Prostate gland (tissue), 2 donors: ENCODE measurements at regions not wholly inside any gene's neighbourhood (a gene's known extent, or its start where the extent isn't known, plus 50 kb on each side); places are given as distances from the start of the nearest gene placed in this dataset.

Source experiments
- DNase-seq: peaks from one replicate; pipeline ENCODE4 v3.0.0-alpha.2; 2019; ENCODE audit warnings: low spot score
- H3K27ac ChIP-seq, 2 donors: fragments of 200-600 bp; sonication (generic); 2 replicates each; pipeline ENCODE4 v1.5.1; 2017 to 2019
- H3K27me3 ChIP-seq: fragments of 200-600 bp; sonication (generic); replicated peaks from 2 replicates; pipeline ENCODE4 v1.5.1; 2019; ENCODE audit not compliant: insufficient read depth
- H3K36me3 ChIP-seq, 2 donors: fragments of 200-600 bp; sonication (generic); 1 replicate in 1 of 2; 2 replicates in 1 of 2; pipeline versions ENCODE4 v1.5.1 to v1.8.1; 2017 to 2019
- H3K4me1 ChIP-seq: fragments of 200-600 bp; sonication (generic); replicated peaks from 2 replicates; pipeline ENCODE4 v1.5.1; 2019
- H3K4me3 ChIP-seq, 2 donors: fragments of 200-600 bp; sonication (generic); 2 replicates each; pipeline ENCODE4 v1.5.1; 2017 to 2019
- H3K9me3 ChIP-seq: fragments of 200-600 bp; sonication (generic); 2 replicates; pipeline ENCODE4 v1.5.1; 2017
- POLR2A ChIP-seq: fragments of 450-650 bp; IDR thresholded peaks from one replicate; pipeline ENCODE4 v1.6.1; 2016; ENCODE audit warnings: antibody characterized with exemption, mild to moderate bottlenecking
- POLR2AphosphoS5 ChIP-seq: sonication (generic); formaldehyde crosslinking; IDR thresholded peaks from one replicate; pipeline ENCODE4 v1.6.1; 2017; ENCODE audit warnings: antibody characterized with exemption
- WGBS: methylation state at CpG from one replicate; pipeline ENCODE4 v1.1.5; 2018; 5-methylcytosine and 5-hydroxymethylcytosine counted together
- intact Hi-C: fragments of 100-400 bp; cut with DNase I; formaldehyde crosslinking; loops from one replicate; pipeline ENCODE4 v1.14.2; 2022
- TF ChIP-seq, protein P1 (sequence below), 4 experiments: fragments of 200-600 bp in 2 of 4; fragments of 450-650 bp in 2 of 4; sonication (generic) in 2 of 4; IDR thresholded peaks; 1 replicate in 3 of 4; 2 replicates in 1 of 4; pipeline ENCODE4 v1.5.1; 2016 to 2019; ENCODE audit warnings: antibody characterized with exemption in 4 of 4, mild to moderate bottlenecking in 2 of 4, moderate library complexity in 2 of 4

DNA sequence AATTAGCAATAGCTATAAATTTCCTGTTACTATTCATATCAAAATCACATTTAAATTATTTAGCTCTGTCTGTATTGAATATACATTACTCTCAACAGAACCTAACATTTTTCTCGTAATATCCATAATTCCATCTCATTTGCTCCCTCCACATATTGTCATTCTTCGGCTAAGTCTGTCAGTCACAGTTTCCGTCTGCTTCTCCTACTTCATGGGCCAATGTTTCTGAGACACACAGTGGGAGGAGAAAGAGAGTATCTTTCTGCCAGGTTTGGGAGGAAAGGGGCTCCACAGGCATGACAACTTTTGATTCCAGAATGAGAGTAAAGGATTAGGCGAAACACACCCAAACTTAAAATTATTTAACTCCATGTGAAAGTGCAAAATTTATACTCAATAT, 273.1 kb upstream of the SMIM21 start:
- no peaks in the 10 kb centered on the region for H3K36me3 ChIP-seq
- H3K4me1 ChIP-seq = no peaks in the 10 kb centered on the region
- TF ChIP-seq POLR2A (no peak), POLR2AphosphoS5 (no peak)
- TF ChIP-seq, protein P1, sequence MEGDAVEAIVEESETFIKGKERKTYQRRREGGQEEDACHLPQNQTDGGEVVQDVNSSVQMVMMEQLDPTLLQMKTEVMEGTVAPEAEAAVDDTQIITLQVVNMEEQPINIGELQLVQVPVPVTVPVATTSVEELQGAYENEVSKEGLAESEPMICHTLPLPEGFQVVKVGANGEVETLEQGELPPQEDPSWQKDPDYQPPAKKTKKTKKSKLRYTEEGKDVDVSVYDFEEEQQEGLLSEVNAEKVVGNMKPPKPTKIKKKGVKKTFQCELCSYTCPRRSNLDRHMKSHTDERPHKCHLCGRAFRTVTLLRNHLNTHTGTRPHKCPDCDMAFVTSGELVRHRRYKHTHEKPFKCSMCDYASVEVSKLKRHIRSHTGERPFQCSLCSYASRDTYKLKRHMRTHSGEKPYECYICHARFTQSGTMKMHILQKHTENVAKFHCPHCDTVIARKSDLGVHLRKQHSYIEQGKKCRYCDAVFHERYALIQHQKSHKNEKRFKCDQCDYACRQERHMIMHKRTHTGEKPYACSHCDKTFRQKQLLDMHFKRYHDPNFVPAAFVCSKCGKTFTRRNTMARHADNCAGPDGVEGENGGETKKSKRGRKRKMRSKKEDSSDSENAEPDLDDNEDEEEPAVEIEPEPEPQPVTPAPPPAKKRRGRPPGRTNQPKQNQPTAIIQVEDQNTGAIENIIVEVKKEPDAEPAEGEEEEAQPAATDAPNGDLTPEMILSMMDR (IDR thresholded peaks at IDR 0.05) = no peak
- no peaks in the 10 kb centered on the region for H3K27me3 ChIP-seq
- H3K4me3 ChIP-seq = no peak overlapping the region
- 88% methylated on average over 4 of the region's 4 CpGs for WGBS
- no peaks in the 10 kb centered on the region for H3K9me3 ChIP-seq
- intact Hi-C loops = no loop called here
- no peak overlapping the region for H3K27ac ChIP-seq
- DNase-seq = no peak

DNA sequence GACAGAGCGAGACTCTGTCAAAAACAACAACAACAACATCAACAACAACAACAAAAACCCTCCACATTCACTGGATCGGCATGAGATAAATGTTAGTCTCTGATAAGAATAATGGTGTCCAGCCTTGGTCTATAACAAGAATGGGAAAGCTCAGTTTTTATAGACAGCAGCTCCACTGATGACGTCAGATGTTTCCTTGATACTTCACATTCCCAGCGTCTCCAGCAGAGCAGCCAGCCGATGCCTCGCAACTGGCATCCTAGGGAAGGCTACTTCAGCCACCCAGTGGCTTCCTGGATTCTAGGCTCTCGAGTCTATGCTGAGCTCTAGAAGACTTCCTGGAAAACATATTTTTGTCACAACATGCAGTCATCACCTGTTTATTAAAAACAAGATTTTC, 271.4 kb upstream of the SMIM21 start:
- H3K36me3 ChIP-seq = no peaks in the 10 kb centered on the region
- WGBS = 88% methylated on average over 7 of the region's 7 CpGs
- H3K27ac ChIP-seq = no peak overlapping the region
- H3K4me1 ChIP-seq = no peaks in the 10 kb centered on the region
- intact Hi-C loops = no loop called here
- no peaks in the 10 kb centered on the region for H3K9me3 ChIP-seq
- H3K4me3 ChIP-seq = no peak overlapping the region
- H3K27me3 ChIP-seq = no peaks in the 10 kb centered on the region
- TF ChIP-seq POLR2AphosphoS5 (no peak), POLR2A (no peak)
- TF ChIP-seq, protein P1 (IDR thresholded peaks at IDR 0.05) = no peak
- no peak for DNase-seq

DNA sequence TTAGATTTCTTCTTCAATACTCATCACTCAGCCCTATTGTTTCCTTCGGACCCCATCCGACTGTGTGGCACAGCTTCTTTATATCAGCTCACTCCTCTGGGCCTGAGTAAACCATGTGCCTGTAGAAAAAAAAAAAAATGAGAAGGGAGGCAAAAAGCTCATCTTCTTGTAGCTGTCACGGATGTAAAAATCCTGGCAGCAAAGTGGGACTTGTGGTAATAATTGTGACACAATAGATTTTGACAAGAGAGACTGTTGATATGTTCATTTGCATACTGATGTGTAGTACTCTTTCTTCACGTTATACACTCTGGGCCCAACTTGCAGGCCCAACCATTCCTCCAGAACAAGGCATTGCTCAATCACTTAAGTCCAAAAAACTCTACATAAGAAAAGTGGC, 270.0 kb upstream of the SMIM21 start:
- Histone ChIP-seq H3K9me3 (no peaks in the 10 kb centered on the region), H3K27ac (no peak overlapping the region), H3K36me3 (no peaks in the 10 kb centered on the region), H3K4me3 (no peak overlapping the region), H3K27me3 (no peaks in the 10 kb centered on the region), H3K4me1 (no peaks in the 10 kb centered on the region)
- intact Hi-C loops = no loop called here
- 82% methylated on average over 4 of the region's 4 CpGs for WGBS
- TF ChIP-seq, protein P1 (IDR thresholded peaks at IDR 0.05) = no peak
- no peak for TF ChIP-seq POLR2A
- TF ChIP-seq POLR2AphosphoS5 = no peak
- no peak for DNase-seq

DNA sequence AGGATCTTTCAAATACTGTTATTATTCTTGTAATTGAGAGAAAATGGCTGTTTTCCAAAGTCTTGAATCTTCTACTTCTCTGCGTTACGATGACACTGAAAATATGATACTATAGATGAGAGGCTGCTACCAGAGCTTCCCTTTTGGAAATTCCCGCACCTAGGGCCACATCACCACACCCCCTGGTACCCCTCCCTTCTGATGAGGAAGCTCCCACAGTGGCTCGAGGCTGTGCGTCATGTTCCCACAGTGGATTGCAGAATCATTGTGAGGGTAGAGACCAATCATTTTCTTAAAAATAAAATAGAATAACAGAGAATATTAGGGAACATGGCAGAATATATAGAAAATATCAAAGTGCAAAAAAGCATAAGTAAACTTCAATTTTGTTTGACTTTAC, 268.9 kb upstream of the SMIM21 start:
- intact Hi-C loops = no loop called here
- no peaks in the 10 kb centered on the region for H3K9me3 ChIP-seq
- no peak overlapping the region for H3K4me3 ChIP-seq
- TF ChIP-seq, protein P1 (IDR thresholded peaks at IDR 0.05) = no peak
- TF ChIP-seq POLR2A (no peak), POLR2AphosphoS5 (no peak)
- H3K27me3 ChIP-seq = no peaks in the 10 kb centered on the region
- H3K27ac ChIP-seq = no peak overlapping the region
- no peak for DNase-seq
- WGBS = 89% methylated on average over 5 of the region's 5 CpGs
- no peaks in the 10 kb centered on the region for H3K4me1 ChIP-seq
- H3K36me3 ChIP-seq = no peaks in the 10 kb centered on the region

DNA sequence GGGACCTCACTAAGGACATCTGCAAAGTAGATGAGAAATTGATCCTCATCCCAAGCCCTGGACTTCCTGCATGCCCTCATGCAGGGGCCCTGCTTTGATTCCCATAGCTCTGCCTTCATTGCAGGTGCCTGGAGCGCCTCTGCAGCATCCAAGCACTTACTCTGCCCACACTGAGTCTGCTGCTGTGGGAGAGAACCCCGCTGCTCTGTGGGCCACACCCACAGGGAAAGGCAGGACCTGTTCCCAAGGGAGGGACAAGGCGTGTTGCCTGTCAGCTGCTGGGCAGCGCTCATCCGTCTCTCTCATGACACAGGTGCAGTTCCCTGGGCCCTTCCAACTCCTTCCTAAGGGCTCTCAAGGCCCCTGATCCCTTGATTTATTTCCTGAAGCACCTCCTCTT, 266.8 kb upstream of the SMIM21 start:
- Histone ChIP-seq H3K27me3 (no peaks in the 10 kb centered on the region), H3K36me3 (no peaks in the 10 kb centered on the region), H3K4me1 (no peaks in the 10 kb centered on the region), H3K27ac (no peak overlapping the region), H3K4me3 (no peak overlapping the region), H3K9me3 (no peaks in the 10 kb centered on the region)
- WGBS = 89% methylated on average over 5 of the region's 5 CpGs
- intact Hi-C loops = no loop called here
- DNase-seq = no peak
- TF ChIP-seq, protein P1 (IDR thresholded peaks at IDR 0.05) = no peak
- TF ChIP-seq POLR2AphosphoS5 (no peak), POLR2A (no peak)
